Mesendoderm (in vitro differentiated cells): ENCODE measurements at regions not wholly inside any gene's neighbourhood (a gene's known extent, or its start where the extent isn't known, plus 50 kb on each side); places are given as distances from the start of the nearest gene placed in this dataset.

ENCODE experiments used
- DNase-seq: peaks from one replicate; pipeline ENCODE4 v3.0.0; 2013
- H2AK5ac ChIP-seq: 2 replicates; pipeline ENCODE4 v1.6.1; 2013; ENCODE audit warnings: low read length, inconsistent platforms
- H2BK120ac ChIP-seq: 2 replicates; pipeline ENCODE4 v1.6.1; 2013; ENCODE audit warnings: low read depth, mild to moderate bottlenecking, low read length, moderate library complexity, mixed read lengths
- H2BK15ac ChIP-seq: replicated peaks from 2 replicates; pipeline ENCODE4 v1.6.1; 2013; ENCODE audit warnings: low read depth, mild to moderate bottlenecking, moderate library complexity
- H2BK5ac ChIP-seq: 2 replicates; pipeline ENCODE4 v1.6.1; 2013; ENCODE audit warnings: low read length, inconsistent platforms
- H3K18ac ChIP-seq: 2 replicates; pipeline ENCODE4 v1.6.1; 2013; ENCODE audit warnings: mild to moderate bottlenecking, low read length, mixed read lengths
- H3K23ac ChIP-seq: one replicate; pipeline ENCODE4 v1.6.1; 2013; ENCODE audit warnings: low read length
- H3K27ac ChIP-seq: 2 replicates; pipeline ENCODE4 v1.5.1; 2013; ENCODE audit warnings: low read depth, mild to moderate bottlenecking, inconsistent platforms, low read length, moderate library complexity
- H3K27me3 ChIP-seq: 2 replicates; pipeline ENCODE4 v1.6.1; 2013; ENCODE audit warnings: low read length, control low read depth, mild to moderate bottlenecking, inconsistent platforms; ENCODE audit not compliant: insufficient read depth, poor library complexity
- H3K36me3 ChIP-seq: 2 replicates; pipeline ENCODE4 v1.6.1; 2013; ENCODE audit warnings: low read length, inconsistent platforms; ENCODE audit not compliant: control insufficient read depth, insufficient read depth
- H3K4ac ChIP-seq: one replicate; pipeline ENCODE4 v1.6.1; 2013; ENCODE audit warnings: low read depth, mild to moderate bottlenecking, low read length, moderate library complexity
- H3K4me1 ChIP-seq: 2 replicates; pipeline ENCODE4 v1.6.1; 2013; ENCODE audit warnings: low read depth, low read length, inconsistent platforms; ENCODE audit not compliant: control insufficient read depth
- H3K4me2 ChIP-seq: 2 replicates; pipeline ENCODE4 v1.6.1; 2013; ENCODE audit warnings: low read length
- H3K4me3 ChIP-seq: 2 replicates; pipeline ENCODE4 v1.5.1; 2013; ENCODE audit warnings: mild to moderate bottlenecking, low read length
- H3K56ac ChIP-seq: one replicate; pipeline ENCODE4 v1.6.1; 2013; ENCODE audit warnings: low read length
- H3K79me1 ChIP-seq: 2 replicates; pipeline ENCODE4 v1.6.1; 2013; ENCODE audit warnings: low read length, inconsistent platforms
- H3K79me2 ChIP-seq: 2 replicates; pipeline ENCODE4 v1.6.1; 2013; ENCODE audit warnings: mild to moderate bottlenecking, low read length; ENCODE audit not compliant: control insufficient read depth, insufficient read depth
- H3K9ac ChIP-seq: 2 replicates; pipeline ENCODE4 v1.6.1; 2013; ENCODE audit warnings: low read length, inconsistent platforms
- H4K5ac ChIP-seq: one replicate; pipeline ENCODE4 v1.6.1; 2013; ENCODE audit warnings: low read length
- H4K8ac ChIP-seq: one replicate; pipeline ENCODE4 v1.6.1; 2013; ENCODE audit warnings: low read depth, mild to moderate bottlenecking, control low read depth, low read length, moderate library complexity
- WGBS: extraction: QIAGEN DNeasy Blood & Tissue Kit; methylation state at CpG from one replicate; pipeline ENCODE4 v1.1.7; 2013; ENCODE audit warnings: low lambda C conversion rate, missing lambda C conversion rate; ENCODE audit not compliant: insufficient coverage; ENCODE audit errors: extremely low coverage; 5-methylcytosine and 5-hydroxymethylcytosine counted together

- WGBS: no CpG with 5 or more reads among the region's 4 CpGs
- H2BK15ac ChIP-seq: no peak overlapping the region
- H3K27me3 ChIP-seq: no peaks in the 10 kb centered on the region
- no peak overlapping the region for H3K27ac ChIP-seq
- no peaks in the 10 kb centered on the region for H3K79me1 ChIP-seq
- DNase-seq: no peak
- H2BK120ac ChIP-seq: no peak overlapping the region
- H3K4ac ChIP-seq: no peak overlapping the region
- no peak overlapping the region for H3K4me3 ChIP-seq
- no peaks in the 10 kb centered on the region for H3K4me1 ChIP-seq
- no peaks in the 10 kb centered on the region for H3K36me3 ChIP-seq
- H3K23ac ChIP-seq: no peak overlapping the region
- H3K9ac ChIP-seq: no peak overlapping the region
- H4K8ac ChIP-seq: no peak overlapping the region
- no peak overlapping the region for H2BK5ac ChIP-seq
- no peaks in the 10 kb centered on the region for H3K79me2 ChIP-seq
- no peak overlapping the region for H3K56ac ChIP-seq
- no peak overlapping the region for H2AK5ac ChIP-seq
- no peak overlapping the region for H3K18ac ChIP-seq
- H4K5ac ChIP-seq: no peak overlapping the region
- H3K4me2 ChIP-seq: no peak overlapping the region
Measured at GRCh38 chr20:11120431-11120830, 446.6 kb upstream of the JAG1 start.

GRCh38 chr20:11124849-11125505, 451.2 kb upstream of the JAG1 start:
- DNase-seq: no peak
- Histone ChIP-seq H2BK120ac (no peak overlapping the region), H3K36me3 (no peaks in the 10 kb centered on the region), H3K79me1 (no peaks in the 10 kb centered on the region), H4K8ac (no peak overlapping the region), H4K5ac (no peak overlapping the region), H3K56ac (no peak overlapping the region), H3K18ac (no peak overlapping the region), H3K27me3 (no peaks in the 10 kb centered on the region), H3K4ac (no peak overlapping the region), H3K4me2 (no peak overlapping the region), H3K4me1 (no peaks in the 10 kb centered on the region), H3K23ac (no peak overlapping the region), H3K9ac (no peak overlapping the region), H2BK5ac (no peak overlapping the region), H2BK15ac (no peak overlapping the region), H3K27ac (no peak overlapping the region), H3K79me2 (no peaks in the 10 kb centered on the region), H2AK5ac (no peak overlapping the region), H3K4me3 (no peak overlapping the region)
- no CpG with 5 or more reads among the region's 2 CpGs for WGBS

- no peak overlapping the region for H3K18ac ChIP-seq
- no peaks in the 10 kb centered on the region for H3K79me1 ChIP-seq
- H2BK5ac ChIP-seq: no peak overlapping the region
- DNase-seq: no peak
- H2AK5ac ChIP-seq: no peak overlapping the region
- H3K4me2 ChIP-seq: no peak overlapping the region
- H3K36me3 ChIP-seq: no peaks in the 10 kb centered on the region
- no peak overlapping the region for H3K4ac ChIP-seq
- no peaks in the 10 kb centered on the region for H3K4me1 ChIP-seq
- no peak overlapping the region for H2BK120ac ChIP-seq
- H3K27ac ChIP-seq: no peak overlapping the region
- no peak overlapping the region for H2BK15ac ChIP-seq
- no peaks in the 10 kb centered on the region for H3K79me2 ChIP-seq
- H3K4me3 ChIP-seq: no peak overlapping the region
- H4K8ac ChIP-seq: no peak overlapping the region
- H3K27me3 ChIP-seq: no peaks in the 10 kb centered on the region
- H3K56ac ChIP-seq: no peak overlapping the region
- H3K9ac ChIP-seq: no peak overlapping the region
- no peak overlapping the region for H4K5ac ChIP-seq
- no peak overlapping the region for H3K23ac ChIP-seq
- WGBS: no CpG with 5 or more reads among the region's 3 CpGs
Measured at GRCh38 chr20:11128220-11128718, 454.5 kb upstream of the JAG1 start.

GRCh38 chr20:11128721-11129120, 454.9 kb upstream of the JAG1 start:
- Histone ChIP-seq H2BK15ac (no peak overlapping the region), H3K4me2 (no peak overlapping the region), H2AK5ac (no peak overlapping the region), H3K27me3 (no peaks in the 10 kb centered on the region), H3K36me3 (no peaks in the 10 kb centered on the region), H3K4me3 (no peak overlapping the region), H3K79me1 (no peaks in the 10 kb centered on the region), H3K23ac (no peak overlapping the region), H3K79me2 (no peaks in the 10 kb centered on the region), H4K5ac (no peak overlapping the region), H2BK120ac (no peak overlapping the region), H4K8ac (no peak overlapping the region), H3K27ac (no peak overlapping the region), H3K56ac (no peak overlapping the region), H3K4me1 (no peaks in the 10 kb centered on the region), H3K9ac (no peak overlapping the region), H2BK5ac (no peak overlapping the region), H3K18ac (no peak overlapping the region), H3K4ac (no peak overlapping the region)
- no peak for DNase-seq
- 100% methylated on average over 1 of the region's 1 CpG for WGBS

- H3K79me1 ChIP-seq: no peaks in the 10 kb centered on the region
- no peak overlapping the region for H3K4me2 ChIP-seq
- H3K4me3 ChIP-seq: no peak overlapping the region
- H3K27me3 ChIP-seq: no peaks in the 10 kb centered on the region
- WGBS: no CpG with 5 or more reads among the region's 1 CpG
- no peak overlapping the region for H3K4ac ChIP-seq
- H3K27ac ChIP-seq: no peak overlapping the region
- H3K4me1 ChIP-seq: no peaks in the 10 kb centered on the region
- no peak overlapping the region for H3K18ac ChIP-seq
- H4K5ac ChIP-seq: no peak overlapping the region
- H2BK15ac ChIP-seq: no peak overlapping the region
- no peak overlapping the region for H3K23ac ChIP-seq
- no peak overlapping the region for H2BK120ac ChIP-seq
- no peaks in the 10 kb centered on the region for H3K36me3 ChIP-seq
- no peak overlapping the region for H3K9ac ChIP-seq
- DNase-seq: no peak
- H3K56ac ChIP-seq: no peak overlapping the region
- no peak overlapping the region for H4K8ac ChIP-seq
- H2BK5ac ChIP-seq: no peak overlapping the region
- H3K79me2 ChIP-seq: no peaks in the 10 kb centered on the region
- H2AK5ac ChIP-seq: no peak overlapping the region
Measured at GRCh38 chr20:11130554-11131166, 456.9 kb upstream of the JAG1 start.
